Endodermal cell (in vitro differentiated cells): ENCODE measurements at regions not wholly inside any gene's neighbourhood (a gene's known extent, or its start where the extent isn't known, plus 50 kb on each side); places are given as distances from the start of the nearest gene placed in this dataset.

Experiments
- DNase-seq: peaks from one replicate; pipeline ENCODE4 v3.0.0-alpha.2; 2017
- H3K27ac ChIP-seq: 2 replicates; pipeline ENCODE4 v1.5.1; 2013; ENCODE audit warnings: mild to moderate bottlenecking, low read depth, low read length, moderate library complexity
- H3K27me3 ChIP-seq: 2 replicates; pipeline ENCODE4 v1.6.1; 2013; ENCODE audit warnings: mild to moderate bottlenecking, low read length, moderate library complexity; ENCODE audit not compliant: insufficient read depth, control insufficient read depth, poor library complexity, severe bottlenecking
- H3K36me3 ChIP-seq: 2 replicates; pipeline ENCODE4 v1.7.0; 2013; ENCODE audit warnings: mild to moderate bottlenecking, low read length, moderate library complexity; ENCODE audit not compliant: control insufficient read depth, insufficient read depth
- H3K4me1 ChIP-seq: one replicate; pipeline ENCODE4 v1.7.0; 2013; ENCODE audit warnings: low read length; ENCODE audit not compliant: control insufficient read depth, insufficient read depth
- H3K4me3 ChIP-seq: 2 replicates; pipeline ENCODE4 v1.5.1; 2013; ENCODE audit warnings: mild to moderate bottlenecking, low read length, moderate library complexity
- H3K9ac ChIP-seq: 2 replicates; pipeline ENCODE4 v1.6.1; 2013; ENCODE audit warnings: mild to moderate bottlenecking, low read length, moderate library complexity; ENCODE audit not compliant: poor library complexity, severe bottlenecking; ENCODE audit errors: extremely low read depth
- H3K9me3 ChIP-seq: 2 replicates; pipeline ENCODE4 v1.6.1; 2013; ENCODE audit warnings: mild to moderate bottlenecking, low read length, moderate library complexity; ENCODE audit not compliant: control insufficient read depth
- H3K27ac Mint-ChIP-seq: 2 replicates; pipeline ENCODE4 v1.8.0; 2020; ENCODE audit warnings: mixed read lengths
- H3K27me3 Mint-ChIP-seq: 2 replicates; pipeline ENCODE4 v1.8.0; 2021; ENCODE audit warnings: mild to moderate bottlenecking, mixed read lengths; ENCODE audit not compliant: insufficient read depth
- H3K36me3 Mint-ChIP-seq: 2 replicates; pipeline ENCODE4 v1.8.0; 2020; ENCODE audit warnings: low read depth, mixed read lengths
- H3K4me1 Mint-ChIP-seq: 2 replicates; pipeline ENCODE4 v1.8.0; 2020; ENCODE audit warnings: mixed read lengths
- H3K4me3 Mint-ChIP-seq: 2 replicates; pipeline ENCODE4 v1.8.0; 2020; ENCODE audit warnings: mild to moderate bottlenecking, moderate library complexity, mixed read lengths
- H3K9me3 Mint-ChIP-seq: 2 replicates; pipeline ENCODE4 v1.8.0; 2020; ENCODE audit warnings: mild to moderate bottlenecking, mixed read lengths
- CTCF ChIP-seq: fragments of 200-600 bp; sonication (generic); conservative IDR thresholded peaks from 2 replicates; pipeline ENCODE4 v1.5.0; 2021; ENCODE audit warnings: antibody characterized with exemption, mild to moderate bottlenecking
- WGBS, 2 experiments: methylation state at CpG; one replicate each; pipeline versions ENCODE4 v1.1.5 to v1.1.7; 2013; ENCODE audit warnings: missing lambda C conversion rate in 2 of 2, mixed read lengths in 1 of 2; ENCODE audit not compliant: insufficient coverage in 1 of 2, insufficient read length in 1 of 2; 5-methylcytosine and 5-hydroxymethylcytosine counted together

- DNase-seq = no peak
- Mint-ChIP-seq H3K27me3 (no peaks in the 10 kb centered on the region), H3K9me3 (no peaks in the 10 kb centered on the region), H3K27ac (no peak overlapping the region), H3K36me3 (no peaks in the 10 kb centered on the region), H3K4me1 (peaks cover 4% of the 10 kb centered on the region), H3K4me3 (no peak overlapping the region)
- 100% methylated on average over 3 of the region's 4 CpGs; no CpG with 5 or more reads in 1 of the 2 experiments for WGBS, 2 experiments
- Histone ChIP-seq H3K9me3 (no peaks in the 10 kb centered on the region), H3K36me3 (no peaks in the 10 kb centered on the region), H3K27ac (no peak overlapping the region), H3K9ac (no peak overlapping the region), H3K27me3 (no peaks in the 10 kb centered on the region), H3K4me3 (no peak overlapping the region), H3K4me1 (peaks cover 3% of the 10 kb centered on the region)
- no peak for TF ChIP-seq CTCF
Measured at GRCh38 chr6:144882425-144882824, 597.3 kb downstream of the UTRN start.

GRCh38 chr6:144883915-144884314 lies 598.8 kb downstream of the UTRN start:
- no peaks in the 10 kb centered on the region for H3K36me3 Mint-ChIP-seq
- no peak overlapping the region for H3K27ac Mint-ChIP-seq
- H3K9me3 Mint-ChIP-seq = no peaks in the 10 kb centered on the region
- no peak overlapping the region for H3K9ac ChIP-seq
- no peaks in the 10 kb centered on the region for H3K36me3 ChIP-seq
- H3K9me3 ChIP-seq = no peaks in the 10 kb centered on the region
- WGBS, 2 experiments = 86 to 100% methylated on average over 2 of the region's 2 CpGs
- no peaks in the 10 kb centered on the region for H3K4me1 ChIP-seq
- TF ChIP-seq CTCF = no peak
- no peaks in the 10 kb centered on the region for H3K27me3 ChIP-seq
- H3K27me3 Mint-ChIP-seq = no peaks in the 10 kb centered on the region
- H3K4me3 Mint-ChIP-seq = no peak overlapping the region
- H3K4me3 ChIP-seq = no peak overlapping the region
- H3K27ac ChIP-seq = no peak overlapping the region
- H3K4me1 Mint-ChIP-seq = peaks cover 3% of the 10 kb centered on the region
- DNase-seq = no peak

DNA sequence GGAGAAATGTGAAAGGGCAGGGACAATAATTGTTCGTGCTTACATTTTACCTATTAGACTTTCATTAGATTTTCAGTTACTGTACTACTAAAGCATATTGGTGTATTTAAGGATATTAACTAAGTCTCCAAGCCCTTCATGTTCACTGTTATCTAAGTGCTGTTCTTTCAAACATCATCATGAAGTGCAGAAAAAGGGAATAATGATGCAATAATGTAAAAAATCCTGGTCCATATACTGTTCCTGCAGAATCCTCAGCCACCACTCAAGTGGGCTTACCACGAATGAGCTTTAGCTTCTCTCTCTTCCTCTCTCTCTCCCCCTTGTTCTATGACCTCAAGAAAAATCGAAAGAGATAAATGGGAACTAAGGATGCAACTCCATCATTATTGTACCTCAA lies 600.7 kb downstream of the UTRN start:
- no peak for TF ChIP-seq CTCF
- Histone ChIP-seq H3K9me3 (no peaks in the 10 kb centered on the region), H3K27ac (no peak overlapping the region), H3K36me3 (no peaks in the 10 kb centered on the region), H3K27me3 (no peaks in the 10 kb centered on the region), H3K9ac (no peak overlapping the region), H3K4me1 (no peaks in the 10 kb centered on the region), H3K4me3 (no peak overlapping the region)
- 90 to 93% methylated on average over 2 to 3 of the region's 3 CpGs for WGBS, 2 experiments
- no peak overlapping the region for H3K4me3 Mint-ChIP-seq
- H3K36me3 Mint-ChIP-seq = no peaks in the 10 kb centered on the region
- H3K27me3 Mint-ChIP-seq = no peaks in the 10 kb centered on the region
- no peak for DNase-seq
- H3K27ac Mint-ChIP-seq = no peak overlapping the region
- no peaks in the 10 kb centered on the region for H3K9me3 Mint-ChIP-seq
- peaks cover 3% of the 10 kb centered on the region for H3K4me1 Mint-ChIP-seq
